Globus pallidus (tissue), 1 donor: ENCODE measurements at regions not wholly inside any gene's neighbourhood (a gene's known extent, or its start where the extent isn't known, plus 50 kb on each side); places are given as distances from the start of the nearest gene placed in this dataset.
"Not testable (repeated sequence)": the region's sequence is repeated elsewhere in the genome, so short reads cannot be mapped to it uniquely, and the experiment has no call there.

Experiments used
- DNase-seq: peaks from one replicate; pipeline ENCODE4 v3.0.0-alpha.2; 2015; ENCODE audit warnings: low spot score

DNA sequence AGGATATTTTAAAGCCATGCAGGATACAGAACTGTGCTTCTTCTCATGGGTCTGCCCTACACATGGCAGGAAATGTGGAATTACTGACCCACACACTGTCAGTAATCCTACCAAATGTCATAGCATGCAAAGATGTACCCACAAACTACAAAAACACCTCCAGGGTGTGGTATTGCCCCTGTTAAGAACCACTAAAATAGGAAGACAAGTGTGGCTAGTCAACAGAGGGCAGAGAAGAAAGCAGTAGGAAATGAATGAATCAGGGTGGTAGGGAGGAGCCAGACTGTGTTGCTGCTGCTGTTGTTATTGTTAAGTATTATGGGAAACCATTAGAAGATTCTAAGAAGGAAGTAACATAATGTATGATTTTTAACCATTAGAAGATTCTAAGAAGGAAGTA is 556.7 kb upstream of the ACVR2A start:
- DNase-seq = no peak

DNA sequence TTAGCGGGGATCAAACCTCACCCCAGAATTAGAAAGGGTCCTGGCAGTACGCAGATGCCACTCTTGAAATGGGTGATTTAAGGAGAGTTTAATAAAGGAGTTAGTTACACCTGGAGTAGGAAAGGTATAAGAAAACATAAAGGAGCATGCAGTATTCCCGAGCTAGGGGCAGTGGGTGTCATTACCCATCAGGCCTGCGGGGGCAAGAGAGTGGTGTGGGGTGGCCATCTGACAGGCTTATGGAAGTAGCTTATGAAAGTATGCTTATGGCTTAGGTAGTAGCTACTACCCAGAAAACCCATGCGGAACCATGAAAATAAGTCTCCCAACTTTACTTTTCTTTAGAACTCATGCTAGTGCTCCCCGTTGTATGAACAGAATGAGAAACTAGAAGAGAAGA is 568.9 kb upstream of the ACVR2A start:
- no peak for DNase-seq

DNA sequence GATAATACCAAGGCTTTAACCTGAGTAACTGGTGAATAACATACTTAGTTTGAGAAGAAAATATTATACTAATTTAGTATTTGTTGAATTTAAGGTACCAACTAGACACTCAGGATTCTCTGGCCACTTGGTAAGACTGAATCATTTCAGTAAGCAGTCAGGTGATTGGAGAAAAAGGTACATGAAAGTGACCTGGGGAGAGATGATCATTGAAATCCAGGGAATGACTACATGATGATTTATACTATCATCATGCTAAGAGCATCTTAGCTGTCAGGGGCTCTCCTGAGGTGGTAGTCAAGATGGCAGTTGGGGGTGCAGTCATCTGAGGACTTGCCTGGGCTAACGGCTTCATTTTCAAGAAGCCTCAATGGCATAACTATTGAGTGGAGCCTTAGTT is 571.2 kb upstream of the ACVR2A start:
- DNase-seq = no peak

DNA sequence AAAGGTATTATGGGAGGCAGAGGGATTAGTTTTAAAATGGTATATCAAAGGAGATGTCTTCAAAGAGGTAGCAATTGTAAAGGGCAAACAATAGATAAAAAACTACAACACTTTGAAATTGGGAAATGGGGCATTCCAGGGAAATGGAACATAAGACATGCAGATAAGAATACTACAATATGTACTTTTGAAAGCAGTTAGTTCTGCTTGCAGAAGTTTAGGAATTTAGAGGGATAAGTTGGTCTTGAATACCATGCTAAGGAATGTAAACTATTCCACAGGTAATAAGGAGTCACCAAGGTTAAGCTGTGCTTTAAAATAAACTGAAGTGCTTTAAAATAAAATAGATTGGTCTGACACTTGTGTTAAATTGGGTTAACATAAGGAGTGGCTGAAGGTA is 571.7 kb upstream of the ACVR2A start:
- DNase-seq = no peak

DNA sequence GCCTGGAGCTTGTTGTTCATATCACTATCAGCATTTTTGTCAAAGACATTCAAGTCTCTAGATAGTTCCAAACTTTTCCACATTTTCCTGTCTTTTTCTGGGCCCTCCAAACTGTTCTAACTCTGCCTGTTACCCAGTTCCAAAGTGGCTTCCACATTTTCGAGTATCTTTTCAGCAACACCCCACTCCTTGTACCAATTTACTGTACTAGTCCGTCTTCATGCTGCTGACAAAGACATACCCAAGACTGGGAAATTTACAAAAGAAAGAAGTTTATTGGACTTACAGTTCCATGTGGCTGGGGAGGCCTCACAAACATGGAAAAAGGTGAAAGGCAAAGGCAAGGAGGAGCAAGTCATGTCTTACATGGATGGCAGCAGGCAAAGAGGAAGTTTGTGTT is 575.2 kb upstream of the ACVR2A start:
- DNase-seq = not testable (repeated sequence)

DNA sequence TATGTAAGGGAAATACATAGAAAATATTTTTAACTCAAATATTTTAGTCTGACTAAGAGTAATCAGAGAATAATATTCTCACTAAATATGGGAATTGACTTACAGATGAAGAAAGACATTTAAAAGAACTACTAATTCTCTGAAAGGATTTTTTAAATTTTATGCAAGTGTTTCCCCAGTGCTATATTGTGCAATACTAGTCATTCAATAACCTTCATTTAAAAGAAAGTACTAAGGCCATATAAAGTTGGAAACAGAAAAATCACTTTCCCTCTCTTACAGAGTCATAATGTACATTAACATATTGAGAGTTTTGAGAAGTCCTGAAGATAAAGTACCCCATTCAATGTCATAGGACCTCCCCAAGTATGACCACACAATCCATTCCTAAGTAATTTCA is 584.6 kb upstream of the ACVR2A start:
- no peak for DNase-seq

DNA sequence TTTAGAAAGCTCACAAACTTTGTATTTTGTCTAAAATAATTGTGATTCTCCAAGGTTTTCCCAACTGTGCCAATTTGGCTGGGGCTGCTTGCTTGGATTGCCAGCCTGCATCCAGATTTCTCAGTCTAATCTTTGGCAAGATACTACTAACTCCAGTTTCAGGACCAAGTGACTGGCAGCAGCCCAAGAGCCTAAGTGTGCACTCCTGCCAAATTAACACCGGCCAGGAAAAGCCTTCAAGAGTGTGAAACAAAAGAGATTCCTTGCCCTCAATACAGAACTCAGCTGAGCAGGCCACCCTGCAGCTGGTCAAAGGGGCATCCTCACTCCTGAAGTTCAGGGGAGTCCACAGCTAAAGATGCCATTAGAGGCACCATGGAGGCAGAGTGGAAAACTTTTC is 589.0 kb upstream of the ACVR2A start:
- peak; percentile 49 for DNase-seq

DNA sequence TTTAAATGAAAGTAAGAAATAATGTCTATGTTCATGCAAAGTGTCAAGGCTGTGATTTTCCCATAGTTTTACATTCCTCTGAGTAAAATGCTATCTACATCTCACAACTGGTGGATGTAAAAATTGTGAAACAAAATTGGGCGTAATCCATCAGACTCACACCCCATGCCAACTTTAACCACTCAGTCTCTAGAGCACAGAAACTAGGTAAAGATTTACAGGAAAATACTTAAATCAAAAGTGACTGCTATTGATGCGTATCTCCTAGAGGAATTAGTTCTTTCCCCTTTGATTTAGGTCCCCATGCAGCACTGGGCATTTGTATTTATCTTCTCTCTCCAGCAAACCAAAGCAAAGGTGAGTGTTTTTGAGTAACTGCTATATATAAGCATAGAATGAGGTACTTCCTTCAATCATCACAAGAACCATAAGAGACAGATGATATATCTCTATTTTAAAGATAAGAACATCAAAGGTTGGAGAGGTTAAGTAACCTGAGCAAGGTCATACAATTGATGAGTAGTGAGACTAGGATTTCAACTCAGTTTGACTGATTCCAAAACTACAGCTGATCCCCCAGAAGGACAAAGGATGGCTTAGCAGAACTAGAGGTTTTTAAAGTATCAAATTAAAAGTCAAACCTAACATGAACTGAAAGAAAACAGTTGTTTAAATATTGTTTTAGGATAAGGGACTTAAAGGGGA is 594.0 kb upstream of the ACVR2A start:
- no peak for DNase-seq

DNA sequence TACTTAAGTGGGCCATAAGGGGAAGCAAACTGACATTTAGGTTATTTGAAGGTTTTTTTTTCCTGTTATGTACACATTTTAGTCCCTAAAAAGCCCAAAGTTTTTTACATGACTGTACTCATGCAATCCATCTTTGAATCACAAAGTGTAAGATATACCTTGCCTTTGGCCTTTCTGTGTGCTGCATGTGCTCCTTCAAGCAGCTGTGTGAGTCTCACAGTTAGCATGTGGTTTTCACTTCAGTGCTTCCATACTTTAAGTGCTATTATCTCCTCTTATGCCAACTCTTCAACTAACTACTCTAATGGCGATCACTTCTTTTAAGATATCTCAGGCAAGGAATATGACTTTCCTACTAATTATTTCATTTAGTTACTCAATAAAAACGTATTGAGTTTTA is 597.1 kb upstream of the ACVR2A start:
- no peak for DNase-seq

DNA sequence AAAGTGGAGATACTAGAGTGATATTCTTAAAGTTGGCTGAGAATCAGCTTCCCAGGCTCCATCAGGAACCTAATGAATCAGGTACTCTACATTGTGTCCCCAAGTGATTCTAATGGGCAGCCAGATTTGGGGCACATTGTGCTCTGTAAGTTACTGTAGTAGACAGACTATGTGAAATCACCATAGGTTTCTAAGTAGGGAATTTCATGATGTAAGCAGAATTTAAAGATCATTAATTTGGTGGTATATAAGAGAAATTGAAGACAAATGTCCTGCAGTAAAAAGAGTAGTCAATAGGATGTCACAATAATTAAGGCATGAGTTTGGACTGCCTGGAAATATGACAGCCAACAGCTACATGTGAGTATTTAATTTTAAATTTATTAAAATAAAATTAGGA is 602.4 kb upstream of the ACVR2A start:
- DNase-seq = no peak

DNA sequence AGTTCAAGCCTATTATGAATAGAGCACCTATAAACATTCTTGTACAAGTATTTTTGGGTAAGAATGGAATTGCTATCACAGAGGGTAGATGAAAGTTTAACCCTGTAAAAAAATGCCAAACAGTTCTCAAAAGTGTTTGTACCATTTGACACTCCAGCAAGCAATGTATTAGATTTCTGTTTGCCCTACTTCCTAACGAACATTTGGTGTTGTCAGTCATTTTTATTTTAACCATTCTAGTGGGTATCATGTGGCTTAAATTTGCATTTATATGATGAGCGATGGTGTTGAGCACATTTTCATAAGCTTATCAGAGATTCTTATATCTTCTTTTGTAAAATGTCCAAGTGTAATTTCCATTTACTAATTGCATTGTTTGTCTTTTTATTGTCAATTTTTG is 608.2 kb upstream of the ACVR2A start:
- DNase-seq = no peak

DNA sequence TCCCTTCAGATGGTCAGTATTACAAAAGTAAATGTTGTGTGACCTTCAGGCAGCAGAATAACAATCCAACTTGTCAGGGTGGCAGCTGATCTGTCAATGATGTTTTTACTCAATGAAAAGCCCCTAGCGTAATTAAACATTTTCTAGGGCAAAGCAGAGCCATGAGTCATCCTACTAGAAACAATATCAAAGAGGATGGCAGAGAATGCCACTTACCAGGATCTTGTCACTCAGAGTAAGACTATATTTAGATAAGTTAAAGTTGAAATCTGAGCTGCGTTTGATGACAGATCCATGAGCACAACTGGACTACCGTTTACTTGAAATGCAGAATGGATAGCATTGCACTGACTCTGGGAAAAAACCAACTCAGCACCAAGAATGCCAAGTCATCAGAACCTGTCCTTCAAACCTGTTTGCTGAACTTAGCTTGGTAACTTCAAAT is 612.6 kb upstream of the ACVR2A start:
- no peak for DNase-seq

DNA sequence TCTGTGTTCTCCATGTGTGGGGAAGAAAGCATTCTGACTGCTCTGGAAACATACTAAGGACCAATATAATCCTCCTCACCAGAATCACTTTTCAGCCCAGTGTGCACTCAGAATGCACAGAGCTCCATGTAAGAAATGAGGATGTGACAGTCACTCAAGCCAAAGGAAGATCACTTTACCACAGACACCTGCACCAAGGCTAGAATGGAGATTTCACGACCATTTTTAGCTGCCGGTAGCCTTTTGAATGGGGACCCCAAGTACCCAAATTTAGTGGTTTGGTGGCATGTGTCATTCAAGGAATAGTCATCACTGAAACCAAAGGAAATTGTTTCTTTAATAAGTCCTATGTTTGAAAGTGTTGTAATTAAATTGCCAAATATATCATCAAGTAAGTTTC is 613.2 kb upstream of the ACVR2A start:
- no peak for DNase-seq

DNA sequence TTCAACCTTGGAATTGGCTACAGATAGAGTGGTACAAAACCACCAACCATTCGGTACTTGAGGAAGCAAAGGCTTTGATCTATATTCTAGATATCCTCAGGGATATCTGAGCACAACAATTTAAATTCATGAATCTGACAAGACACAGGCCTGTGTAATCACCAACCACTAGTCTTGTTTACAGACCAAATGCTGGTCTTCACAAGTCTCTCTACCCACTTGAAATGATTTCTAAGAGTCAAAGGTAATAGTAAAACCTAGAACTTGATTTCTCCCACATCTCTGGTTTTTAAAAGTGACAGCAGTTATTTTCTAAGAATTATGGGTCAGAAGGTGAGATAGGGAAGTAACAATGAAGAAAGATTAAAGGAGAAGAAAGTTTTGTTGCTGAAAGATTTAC is 613.7 kb upstream of the ACVR2A start:
- no peak for DNase-seq

DNA sequence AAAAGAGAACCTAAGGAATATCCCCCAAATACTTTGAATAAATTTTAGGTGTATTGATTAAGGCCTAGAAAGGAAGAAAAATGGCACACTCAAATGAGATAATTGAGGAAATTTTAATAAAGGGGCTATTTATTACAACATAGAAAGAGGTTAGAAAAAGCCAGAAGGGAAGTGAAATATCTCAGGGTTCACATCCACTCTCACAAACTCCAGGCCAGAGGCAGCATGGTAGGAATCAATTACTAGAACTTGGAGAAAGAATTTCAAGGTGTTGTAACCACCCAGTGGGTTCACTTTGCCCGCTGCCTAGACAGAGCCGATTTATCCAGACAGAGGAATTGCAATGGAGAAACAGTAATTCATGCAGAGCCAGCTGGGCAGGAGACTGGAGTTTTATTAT is 617.5 kb upstream of the ACVR2A start:
- no peak for DNase-seq

DNA sequence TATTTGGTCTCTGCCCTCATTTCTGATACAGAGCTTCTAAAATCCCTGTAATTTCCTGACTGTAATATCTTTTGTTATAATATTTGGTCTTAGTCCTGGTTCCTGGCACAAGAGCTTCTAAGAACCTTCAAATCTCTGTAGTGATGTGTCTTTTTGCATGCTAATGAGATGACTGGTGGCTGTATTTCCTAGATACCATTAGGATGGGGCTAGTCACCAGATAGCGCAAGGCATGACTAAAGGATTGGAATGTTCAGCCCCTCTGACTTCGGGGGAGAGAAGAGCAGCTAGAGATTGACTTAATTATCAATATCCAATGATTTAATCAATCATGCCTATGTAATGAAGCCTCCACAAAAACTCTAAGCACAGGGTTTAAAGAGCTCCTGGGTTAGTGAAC is 620.8 kb upstream of the ACVR2A start:
- DNase-seq = no peak

DNA sequence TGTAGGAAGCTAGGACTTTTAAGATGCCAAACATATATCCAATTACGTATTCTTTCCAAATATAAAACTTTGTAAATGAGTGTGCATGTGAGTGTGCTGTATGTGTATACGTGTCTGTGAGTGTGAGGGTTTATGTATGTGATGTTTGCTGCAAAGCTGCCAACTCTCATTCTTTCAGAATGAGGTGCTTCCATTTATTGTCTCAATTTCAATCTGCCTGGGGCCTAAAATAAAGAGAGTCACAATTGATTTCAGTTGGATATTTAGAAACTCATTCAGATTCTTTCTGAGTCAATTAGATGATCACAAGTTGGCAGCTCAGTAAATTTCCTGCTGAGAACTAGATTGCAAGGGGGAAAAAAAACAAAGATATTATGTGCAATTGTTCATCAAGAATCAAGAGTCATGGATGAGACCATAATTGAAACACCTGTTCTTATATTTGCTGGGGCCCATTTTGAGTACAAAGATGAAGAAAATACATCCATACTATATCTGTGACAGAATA is 621.2 kb upstream of the ACVR2A start:
- no peak for DNase-seq

DNA sequence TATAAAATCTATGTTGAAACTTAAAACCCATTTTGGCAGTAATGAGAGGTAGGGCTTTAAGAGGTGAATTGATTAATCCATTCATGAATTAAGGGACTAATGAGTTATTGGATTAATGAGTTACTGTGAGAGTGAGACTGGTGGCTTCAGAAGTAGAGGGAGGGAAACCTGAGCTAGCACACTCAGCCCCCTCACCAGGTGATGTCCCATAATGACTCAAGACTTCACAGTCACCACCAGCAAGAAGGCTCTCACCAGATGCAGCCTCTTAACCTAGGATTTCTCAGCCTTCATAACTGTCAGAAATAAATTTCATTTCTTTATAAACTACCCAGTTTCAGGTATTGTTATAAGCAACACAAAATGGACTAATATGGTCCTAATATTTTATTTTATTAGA is 621.7 kb upstream of the ACVR2A start:
- DNase-seq = no peak

DNA sequence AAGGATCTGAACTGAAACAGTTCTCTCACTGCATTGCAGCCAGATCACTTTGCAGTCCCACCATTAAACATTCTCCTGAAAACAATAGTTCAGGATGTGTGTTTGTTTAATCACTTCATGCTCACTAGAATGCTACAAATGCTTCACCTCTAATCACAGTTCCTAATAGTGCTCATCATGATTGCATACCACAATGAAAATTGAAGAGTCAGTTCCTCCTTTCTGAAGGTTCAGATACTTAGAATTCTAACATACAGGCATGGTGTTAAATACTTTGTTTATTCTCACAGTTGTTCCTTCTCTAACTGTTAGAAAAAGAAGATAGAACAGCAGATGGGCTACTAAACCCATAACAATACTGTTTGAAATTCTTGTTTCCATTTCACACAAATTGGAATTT is 622.3 kb upstream of the ACVR2A start:
- DNase-seq = no peak

DNA sequence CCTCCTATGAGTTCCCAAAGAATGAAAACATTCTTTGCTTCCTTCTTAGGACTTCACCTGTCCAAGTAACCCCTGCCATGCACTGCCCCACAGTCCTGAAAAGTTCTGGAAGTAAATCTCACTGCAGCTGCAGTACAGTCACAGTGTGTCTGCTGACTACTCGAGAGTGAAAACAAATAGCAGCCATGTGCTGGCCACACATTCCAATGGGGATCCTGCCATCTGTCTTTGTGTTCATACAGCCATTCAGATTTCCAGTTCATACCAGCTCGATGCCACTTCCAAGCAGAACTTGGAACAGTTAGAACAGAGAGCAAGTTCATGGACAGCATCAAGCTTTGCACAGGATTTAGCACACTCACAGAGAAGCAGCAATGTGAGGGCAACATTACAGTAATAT is 629.9 kb upstream of the ACVR2A start:
- DNase-seq = no peak

DNA sequence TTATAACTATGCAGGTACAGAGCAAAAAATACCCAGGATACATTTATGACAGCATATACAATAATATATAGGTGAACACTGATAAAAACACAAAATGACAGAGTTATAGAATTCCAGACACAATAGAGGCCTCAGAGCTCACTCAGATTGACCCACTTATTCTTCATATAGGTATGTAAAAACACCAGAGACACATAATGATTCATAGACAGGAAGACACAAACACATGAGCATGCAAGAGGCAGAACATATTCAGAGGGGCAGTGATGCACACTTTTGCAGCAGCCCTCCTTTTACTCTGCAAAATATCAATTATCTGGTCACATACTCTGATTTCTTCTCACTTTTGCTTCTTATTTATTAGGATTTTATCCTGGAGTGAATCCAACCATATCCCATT is 633.3 kb upstream of the ACVR2A start:
- no peak for DNase-seq

DNA sequence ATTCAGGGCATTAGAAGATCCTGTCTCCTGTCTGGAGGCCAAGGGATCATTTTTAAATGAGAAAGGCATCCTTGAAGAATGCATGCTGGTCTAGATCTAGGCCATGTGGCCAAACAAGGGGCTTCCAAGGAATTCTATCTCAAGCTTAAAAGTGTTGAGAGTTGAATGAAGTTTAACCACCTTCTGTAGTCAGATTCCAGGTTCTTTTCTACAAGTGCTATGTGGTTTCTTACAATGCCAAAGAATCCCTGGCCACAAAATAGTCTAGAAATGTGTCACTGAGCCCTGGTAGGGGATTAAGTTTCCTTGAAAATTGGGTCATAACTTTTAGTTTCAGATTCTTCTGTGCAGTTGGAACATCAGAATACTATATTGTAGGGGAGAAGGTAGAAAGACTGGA is 640.7 kb upstream of the ACVR2A start:
- no peak for DNase-seq

DNA sequence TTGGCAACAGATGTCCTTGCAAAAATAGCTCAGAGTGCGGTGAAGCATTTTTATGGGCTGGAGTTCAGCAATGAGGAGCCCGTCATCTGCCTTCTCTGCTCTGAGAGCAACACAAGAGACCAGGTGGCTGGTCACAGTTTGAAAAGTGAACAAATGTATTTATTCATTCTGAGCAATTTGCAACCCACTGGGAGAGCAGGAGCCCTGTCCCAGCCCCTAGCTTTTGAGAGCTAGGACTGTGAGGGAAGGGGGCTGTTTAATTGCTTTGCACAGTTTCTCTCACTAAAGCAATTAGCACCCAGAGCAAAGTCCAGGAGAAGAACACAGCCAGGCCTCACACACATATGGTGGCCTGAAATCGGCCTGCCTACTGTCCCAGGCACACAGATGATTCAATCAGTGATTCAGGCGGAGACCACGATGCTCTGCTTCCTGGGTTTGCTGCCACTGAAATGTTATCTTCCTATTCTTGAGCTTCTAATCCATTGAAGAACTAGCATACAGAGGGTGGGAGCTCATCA is 646.1 kb upstream of the ACVR2A start:
- peak; percentile 15 for DNase-seq
